OCI-LY1 (cell line): ENCODE measurements at regions not wholly inside any gene's neighbourhood (a gene's known extent, or its start where the extent isn't known, plus 50 kb on each side); places are given as distances from the start of the nearest gene placed in this dataset.

Source experiments
- H2AFZ ChIP-seq: fragments of 200-600 bp; sonication (generic), shearing (Covaris generic); 2 replicates; pipeline ENCODE4 v1.6.0; 2014; ENCODE audit warnings: antibody characterized with exemption, mild to moderate bottlenecking, low read length
- H3F3A ChIP-seq: fragments of 200-600 bp; sonication (generic), shearing (Covaris generic); 2 replicates; pipeline ENCODE4 v1.6.0; 2014; ENCODE audit warnings: mild to moderate bottlenecking, antibody characterized with exemption, low read length, moderate library complexity; ENCODE audit not compliant: insufficient read depth
- H3K27ac ChIP-seq: fragments of 200-600 bp; sonication (generic); 2 replicates; pipeline ENCODE4 v1.5.1; 2014; ENCODE audit warnings: low read length, mixed run types, mild to moderate bottlenecking, low read depth; ENCODE audit not compliant: poor library complexity, severe bottlenecking
- H3K27me3 ChIP-seq: fragments of 200-600 bp; sonication (generic); 2 replicates; pipeline ENCODE4 v1.6.0; 2014; ENCODE audit warnings: antibody characterized with exemption, mild to moderate bottlenecking, low read length, moderate library complexity; ENCODE audit not compliant: insufficient read depth
- H3K36me3 ChIP-seq: fragments of 200-600 bp; sonication (generic); 2 replicates; pipeline ENCODE4 v1.6.1; 2014; ENCODE audit warnings: mild to moderate bottlenecking, antibody characterized with exemption, low read length, moderate library complexity, mixed read lengths; ENCODE audit not compliant: insufficient read depth
- H3K4me1 ChIP-seq: fragments of 200-600 bp; sonication (generic); 2 replicates; pipeline ENCODE4 v1.5.1; 2014; ENCODE audit warnings: mild to moderate bottlenecking, low read length, moderate library complexity; ENCODE audit not compliant: insufficient read depth, severe bottlenecking
- H3K4me2 ChIP-seq: fragments of 200-600 bp; sonication (generic), shearing (Covaris generic); 2 replicates; pipeline ENCODE4 v1.6.1; 2014; ENCODE audit warnings: low read length
- H3K4me3 ChIP-seq: fragments of 200-600 bp; sonication (generic); 2 replicates; pipeline ENCODE4 v1.5.1; 2014; ENCODE audit warnings: low read length, low read depth, mild to moderate bottlenecking, mixed read lengths; ENCODE audit not compliant: poor library complexity, severe bottlenecking
- H3K79me2 ChIP-seq: fragments of 200-600 bp; shearing (Covaris generic); 2 replicates; pipeline ENCODE4 v1.6.1; 2016; ENCODE audit warnings: mixed run types, low read length, mixed read lengths; ENCODE audit not compliant: insufficient read depth
- H3K9ac ChIP-seq: fragments of 200-600 bp; sonication (generic), shearing (Covaris generic); 2 replicates; pipeline ENCODE4 v1.6.1; 2014; ENCODE audit warnings: mild to moderate bottlenecking, low read length, mixed read lengths
- H3K9me2 ChIP-seq: fragments of 200-600 bp; sonication (generic), shearing (Covaris generic); 2 replicates; pipeline ENCODE4 v1.6.1; 2014; ENCODE audit warnings: low read depth, mild to moderate bottlenecking, low read length, mixed read lengths
- H3K9me3 ChIP-seq: fragments of 200-600 bp; shearing (Covaris generic); 2 replicates; pipeline ENCODE4 v1.6.1; 2014; ENCODE audit warnings: low read length, mixed read lengths
- H4K20me1 ChIP-seq: fragments of 200-600 bp; sonication (generic), shearing (Covaris generic); 2 replicates; pipeline ENCODE4 v1.6.0; 2016; ENCODE audit warnings: mild to moderate bottlenecking, low read length; ENCODE audit not compliant: insufficient read depth
- CTCF ChIP-seq: fragments of 200-600 bp; sonication (generic), shearing (Covaris generic); IDR thresholded peaks from 2 replicates; pipeline ENCODE4 v1.5.1; 2017; ENCODE audit warnings: mild to moderate bottlenecking, antibody characterized with exemption, low read length, moderate library complexity, mixed read lengths
- EZH2 ChIP-seq: fragments of 200-600 bp; sonication (generic), shearing (Covaris generic); IDR thresholded peaks from 2 replicates; pipeline ENCODE4 v1.8.0; 2017; ENCODE audit warnings: borderline replicate concordance, mixed run types, mild to moderate bottlenecking, antibody characterized with exemption, low read length, moderate library complexity, mixed read lengths

DNA sequence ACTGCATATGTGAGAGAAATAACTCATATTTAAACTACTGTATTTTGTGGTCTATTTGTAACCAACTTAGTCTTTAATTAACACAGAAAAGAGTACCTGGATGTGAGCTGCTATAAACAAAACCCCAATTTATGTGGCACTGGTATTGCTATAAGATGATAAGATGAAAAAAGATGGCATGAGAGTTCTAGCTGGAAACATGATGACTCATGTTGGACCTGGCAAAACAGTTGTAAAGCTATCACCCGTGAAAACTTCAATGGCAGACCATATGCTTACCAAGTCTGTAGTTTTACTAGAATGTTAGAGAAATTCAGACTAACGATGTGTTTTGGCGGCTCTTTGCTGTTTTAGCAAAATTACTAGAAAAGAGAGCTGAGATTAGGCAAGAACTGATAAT lies 69.6 kb upstream of the PCDH9 start:
- Histone ChIP-seq H3K27me3 (no peaks in the 10 kb centered on the region), H3K36me3 (no peaks in the 10 kb centered on the region), H3K9me3 (no peaks in the 10 kb centered on the region), H3K4me2 (no peak overlapping the region), H3F3A (no peaks in the 10 kb centered on the region), H3K9ac (no peak overlapping the region), H4K20me1 (no peaks in the 10 kb centered on the region), H3K4me1 (peaks cover 14% of the 10 kb centered on the region), H3K4me3 (no peak overlapping the region), H3K27ac (no peak overlapping the region), H3K9me2 (no peaks in the 10 kb centered on the region), H2AFZ (no peak overlapping the region), H3K79me2 (no peaks in the 10 kb centered on the region)
- TF ChIP-seq EZH2 (no peak), CTCF (no peak)

GRCh38 chr13:67299072-67299635 lies 69.0 kb upstream of the PCDH9 start:
- Histone ChIP-seq H3K9ac (no peak overlapping the region), H3K9me2 (no peaks in the 10 kb centered on the region), H3F3A (no peaks in the 10 kb centered on the region), H3K79me2 (no peaks in the 10 kb centered on the region), H3K4me3 (no peak overlapping the region), H3K9me3 (no peaks in the 10 kb centered on the region), H3K4me1 (peaks cover 14% of the 10 kb centered on the region), H2AFZ (no peak overlapping the region), H3K27ac (no peak overlapping the region), H3K27me3 (no peaks in the 10 kb centered on the region), H3K36me3 (no peaks in the 10 kb centered on the region), H3K4me2 (no peak overlapping the region), H4K20me1 (no peaks in the 10 kb centered on the region)
- TF ChIP-seq CTCF (no peak), EZH2 (no peak)

GRCh38 chr13:67298297-67298696 lies 68.2 kb upstream of the PCDH9 start:
- TF ChIP-seq CTCF (no peak), EZH2 (no peak)
- Histone ChIP-seq H3K4me1 (peaks cover 6% of the 10 kb centered on the region), H3K4me2 (no peak overlapping the region), H3K9me2 (no peaks in the 10 kb centered on the region), H3K27ac (no peak overlapping the region), H3K79me2 (no peaks in the 10 kb centered on the region), H3F3A (no peaks in the 10 kb centered on the region), H4K20me1 (no peaks in the 10 kb centered on the region), H3K4me3 (no peak overlapping the region), H3K36me3 (no peaks in the 10 kb centered on the region), H3K9ac (no peak overlapping the region), H3K9me3 (no peaks in the 10 kb centered on the region), H2AFZ (no peak overlapping the region), H3K27me3 (no peaks in the 10 kb centered on the region)
